Right cardiac atrium (tissue), 5 donors: ENCODE measurements at regions not wholly inside any gene's neighbourhood (a gene's known extent, or its start where the extent isn't known, plus 50 kb on each side); places are given as distances from the start of the nearest gene placed in this dataset.

Experiments used
- ATAC-seq, 2 donors: fragments of 200-7000 bp; cut with Tn5 transposase; one replicate each; pipeline versions ENCODE4 v1.8.0 to v1.9.1; 2020; ENCODE audit warnings: moderate library complexity in 2 of 2, mild to moderate bottlenecking in 1 of 2
- DNase-seq, 3 donors: peaks; one replicate each; pipeline ENCODE4 v3.0.0-alpha.2; 2020
- H3K27ac ChIP-seq: one replicate; pipeline ENCODE4 v1.5.1; 2013; ENCODE audit warnings: mild to moderate bottlenecking, low read length, control low read depth, moderate library complexity
- H3K27me3 ChIP-seq: one replicate; pipeline ENCODE4 v1.6.1; 2013; ENCODE audit not compliant: control insufficient read depth, insufficient read depth
- H3K4me1 ChIP-seq: one replicate; pipeline ENCODE4 v1.6.1; 2013; ENCODE audit warnings: low read length; ENCODE audit not compliant: control insufficient read depth, insufficient read depth
- H3K4me3 ChIP-seq: one replicate; pipeline ENCODE4 v1.5.1; 2013; ENCODE audit warnings: low read length, control low read depth
- H3K9me3 ChIP-seq: one replicate; pipeline ENCODE4 v1.6.1; 2013; ENCODE audit warnings: low read length; ENCODE audit not compliant: control insufficient read depth
- WGBS: extraction: QIAGEN DNeasy Blood & Tissue Kit; methylation state at CpG from one replicate; pipeline ENCODE4 v1.1.7; 2013; 5-methylcytosine and 5-hydroxymethylcytosine counted together
- intact Hi-C, 4 donors: fragments of 100-400 bp; cut with DNase I; formaldehyde crosslinking; loops; one replicate each; pipeline versions ENCODE4 v1.11.0 to v1.14.0; 2022 to 2023
- donor health status: healthy with polysubstance abuse.
- donor health status: DM: no; HTN: yes; CAD: no.
- donor health status: DM: no; HTN: no; CAD: no.
- donor health status: DM: no; HTN: yes; CAD: no; lungs with severe emphysema.
- donor health status: DM: yes; HTN: yes; CAD: no.

GRCh38 chr2:15778529-15779219 lies 161.7 kb upstream of the MYCN start:
- no peak overlapping the region for H3K27ac ChIP-seq
- H3K9me3 ChIP-seq, result no peaks in the 10 kb centered on the region
- ATAC-seq (no peak), DNase-seq (no peak)
- whole genome bisulfite sequencing, result 80% methylated on average over 7 of the region's 7 CpGs
- H3K4me3 ChIP-seq, result no peak overlapping the region
- no peaks in the 10 kb centered on the region for H3K27me3 ChIP-seq
- H3K4me1 ChIP-seq, result no peaks in the 10 kb centered on the region
- intact Hi-C loops, result no loop called here

- no peak for ATAC-seq
- peak in 1 of 3 donors; percentile 5 for DNase-seq
- intact Hi-C loops, result no loop called here
- H3K27ac ChIP-seq, result no peak overlapping the region
- no peaks in the 10 kb centered on the region for H3K9me3 ChIP-seq
- H3K4me1 ChIP-seq, result no peaks in the 10 kb centered on the region
- no peak overlapping the region for H3K4me3 ChIP-seq
- no peaks in the 10 kb centered on the region for H3K27me3 ChIP-seq
- 91% methylated on average over 7 of the region's 7 CpGs for WGBS
Measured at GRCh38 chr2:15779381-15780041, 160.8 kb upstream of the MYCN start.

- 63% methylated on average over 7 of the region's 7 CpGs for WGBS
Measured at GRCh38 chr2:15780234-15780633, 160.1 kb upstream of the MYCN start.

GRCh38 chr2:15780912-15781574 lies 159.3 kb upstream of the MYCN start:
- no peaks in the 10 kb centered on the region for H3K27me3 ChIP-seq
- no peak overlapping the region for H3K27ac ChIP-seq
- intact Hi-C loops, result no loop called here
- 65% methylated on average over 9 of the region's 9 CpGs for WGBS
- H3K4me3 ChIP-seq, result no peak overlapping the region
- no peaks in the 10 kb centered on the region for H3K4me1 ChIP-seq
- ATAC-seq (no peak), DNase-seq (no peak)
- no peaks in the 10 kb centered on the region for H3K9me3 ChIP-seq

More at GRCh38 chr2:15780234-15780633, 160.1 kb upstream of the MYCN start:
- Histone ChIP-seq H3K4me3 (no peak overlapping the region), H3K9me3 (no peaks in the 10 kb centered on the region), H3K27me3 (no peaks in the 10 kb centered on the region), H3K27ac (no peak overlapping the region), H3K4me1 (no peaks in the 10 kb centered on the region)
- ATAC-seq (no peak), DNase-seq (peak in 1 of 3 donors; percentile 33)
- intact Hi-C loops, result no loop called here

- Histone ChIP-seq H3K4me1 (no peaks in the 10 kb centered on the region), H3K4me3 (no peak overlapping the region), H3K9me3 (no peaks in the 10 kb centered on the region), H3K27ac (no peak overlapping the region), H3K27me3 (no peaks in the 10 kb centered on the region)
- no peak for DNase-seq
- 52% methylated on average over 16 of the region's 16 CpGs for WGBS
- intact Hi-C loops, result no loop called here
- ATAC-seq, result no peak
Measured at GRCh38 chr2:15782009-15782751, 158.2 kb upstream of the MYCN start.

GRCh38 chr2:15782769-15783294 lies 157.5 kb upstream of the MYCN start:
- DNase-seq (no peak), ATAC-seq (no peak)
- H3K4me1 ChIP-seq, result no peaks in the 10 kb centered on the region
- no peaks in the 10 kb centered on the region for H3K9me3 ChIP-seq
- H3K27me3 ChIP-seq, result no peaks in the 10 kb centered on the region
- H3K4me3 ChIP-seq, result no peak overlapping the region
- 87% methylated on average over 7 of the region's 7 CpGs for WGBS
- intact Hi-C loops, result no loop called here
- H3K27ac ChIP-seq, result no peak overlapping the region

GRCh38 chr2:15783489-15783888 lies 156.9 kb upstream of the MYCN start:
- H3K27me3 ChIP-seq, result no peaks in the 10 kb centered on the region
- WGBS, result 97% methylated on average over 6 of the region's 6 CpGs
- H3K4me3 ChIP-seq, result no peak overlapping the region
- peaks cover 1% of the 10 kb centered on the region for H3K4me1 ChIP-seq
- no peaks in the 10 kb centered on the region for H3K9me3 ChIP-seq
- ATAC-seq, result no peak
- intact Hi-C loops, result no loop called here
- DNase-seq, result no peak
- H3K27ac ChIP-seq, result no peak overlapping the region

- no peak for DNase-seq
- no peaks in the 10 kb centered on the region for H3K9me3 ChIP-seq
- ATAC-seq, result no peak
- 86% methylated on average over 13 of the region's 13 CpGs for WGBS
- H3K4me1 ChIP-seq, result peaks cover 3% of the 10 kb centered on the region
- intact Hi-C loops, result no loop called here
- H3K4me3 ChIP-seq, result no peak overlapping the region
- no peaks in the 10 kb centered on the region for H3K27me3 ChIP-seq
- no peak overlapping the region for H3K27ac ChIP-seq
Measured at GRCh38 chr2:15784106-15784885, 156.1 kb upstream of the MYCN start.

GRCh38 chr2:15784886-15785801 lies 155.2 kb upstream of the MYCN start:
- H3K27me3 ChIP-seq, result no peaks in the 10 kb centered on the region
- peaks cover 3% of the 10 kb centered on the region for H3K4me1 ChIP-seq
- no peaks in the 10 kb centered on the region for H3K9me3 ChIP-seq
- intact Hi-C loops, result no loop called here
- no peak for DNase-seq
- ATAC-seq, result no peak
- 82% methylated on average over 21 of the region's 21 CpGs for WGBS
- no peak overlapping the region for H3K27ac ChIP-seq
- no peak overlapping the region for H3K4me3 ChIP-seq
